HK-2 (cell line): ENCODE measurements at regions not wholly inside any gene's neighbourhood (a gene's known extent, or its start where the extent isn't known, plus 50 kb on each side); places are given as distances from the start of the nearest gene placed in this dataset.

Experiments
- DNase-seq: peaks from one replicate; pipeline ENCODE4 v3.0.0-alpha.2; 2018; ENCODE audit not compliant: unreplicated experiment

DNA sequence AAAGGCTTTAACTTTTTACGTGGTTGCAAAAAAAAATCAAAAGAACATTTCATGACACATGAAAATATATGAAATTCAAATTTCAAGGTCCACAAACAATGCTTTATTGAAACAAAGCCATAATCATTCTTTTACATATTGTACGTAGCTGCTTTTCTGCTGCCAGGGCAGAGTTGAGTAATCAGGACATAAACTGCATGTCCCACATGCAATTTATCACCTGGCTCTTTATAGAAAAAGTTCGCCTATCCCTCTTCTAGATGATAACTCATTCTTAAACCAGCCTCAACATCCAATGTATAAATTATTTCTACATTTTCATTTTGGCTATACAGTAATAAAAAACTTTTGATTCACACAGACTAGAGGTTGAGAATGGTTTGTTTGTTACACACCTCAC is 154.9 kb downstream of the AXIN2 start:
- no peak for DNase-seq

- no peak for DNase-seq
Observed at GRCh38 chr17:65405563-65405962, 155.9 kb downstream of the AXIN2 start.

- DNase-seq = no peak
Observed at GRCh38 chr17:65404761-65405160, 156.7 kb downstream of the AXIN2 start.

DNA sequence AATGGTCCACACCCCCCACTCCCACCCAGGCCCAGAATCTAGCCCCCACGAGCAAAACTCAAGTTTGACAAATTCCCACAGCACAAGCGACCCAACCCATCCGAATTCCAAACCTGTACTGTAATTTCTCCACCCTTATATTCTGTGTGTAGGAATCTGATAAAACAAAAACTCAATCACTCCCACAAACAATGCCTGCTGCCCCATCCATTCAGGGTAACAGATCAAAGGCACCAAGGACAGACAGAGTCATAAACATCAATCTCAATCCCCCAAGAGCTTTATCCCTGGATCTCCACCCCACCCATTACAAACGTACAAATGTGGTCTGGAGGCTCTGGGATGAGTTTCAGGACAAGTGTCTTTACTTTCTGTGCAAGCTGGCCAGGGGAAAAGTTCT is 157.8 kb downstream of the AXIN2 start:
- no peak for DNase-seq

DNA sequence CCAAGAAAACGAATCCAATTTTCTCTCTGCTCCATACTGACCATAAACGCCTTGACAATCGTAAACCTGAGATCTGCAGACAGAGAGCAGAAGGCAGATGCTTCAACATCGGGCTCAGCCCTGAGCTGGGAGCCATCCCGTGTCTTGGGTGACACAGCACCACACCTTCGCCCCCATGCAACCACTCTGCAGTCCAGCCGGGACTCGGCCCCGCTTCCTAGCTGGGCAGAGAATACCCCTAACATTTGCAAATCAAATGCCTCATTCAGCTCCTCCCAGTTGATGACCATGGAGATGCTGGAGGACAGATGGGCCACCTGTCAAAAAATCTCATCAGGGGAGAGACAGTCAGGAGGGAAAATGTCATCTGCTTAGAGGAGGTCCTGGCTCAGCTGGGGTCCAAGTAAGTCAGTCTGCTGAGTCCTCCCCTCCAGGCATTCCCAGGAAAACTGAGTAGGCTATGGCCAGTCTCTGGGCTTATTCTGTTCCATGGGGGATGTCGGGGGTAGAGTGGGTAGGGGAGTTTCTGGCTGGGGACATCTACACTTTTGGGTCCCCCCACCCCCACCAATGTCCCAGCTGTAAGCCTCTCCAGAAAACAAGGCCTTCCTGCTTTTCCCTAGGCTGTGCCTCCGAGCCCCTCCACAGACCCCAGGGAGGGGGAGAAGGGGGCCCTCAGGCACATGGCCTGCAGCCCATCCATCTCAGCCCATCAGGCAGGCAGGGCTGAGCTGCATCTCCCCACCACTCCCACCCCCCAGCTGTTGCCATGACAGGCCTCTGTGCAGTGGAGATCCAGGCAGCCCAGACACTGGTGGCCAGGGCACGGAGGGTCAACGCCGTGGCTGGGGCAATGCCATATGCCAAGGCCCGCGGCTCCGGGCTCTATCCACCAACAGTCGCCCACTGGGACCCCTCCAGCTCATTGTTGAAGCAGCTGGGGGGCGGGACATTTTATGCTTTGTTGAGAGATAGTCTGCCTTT is 158.6 kb downstream of the AXIN2 start:
- no peak for DNase-seq

GRCh38 chr17:65401561-65401960 is 159.9 kb downstream of the AXIN2 start:
- no peak for DNase-seq

GRCh38 chr17:65400701-65401100 is 160.7 kb downstream of the AXIN2 start:
- DNase-seq = no peak

DNA sequence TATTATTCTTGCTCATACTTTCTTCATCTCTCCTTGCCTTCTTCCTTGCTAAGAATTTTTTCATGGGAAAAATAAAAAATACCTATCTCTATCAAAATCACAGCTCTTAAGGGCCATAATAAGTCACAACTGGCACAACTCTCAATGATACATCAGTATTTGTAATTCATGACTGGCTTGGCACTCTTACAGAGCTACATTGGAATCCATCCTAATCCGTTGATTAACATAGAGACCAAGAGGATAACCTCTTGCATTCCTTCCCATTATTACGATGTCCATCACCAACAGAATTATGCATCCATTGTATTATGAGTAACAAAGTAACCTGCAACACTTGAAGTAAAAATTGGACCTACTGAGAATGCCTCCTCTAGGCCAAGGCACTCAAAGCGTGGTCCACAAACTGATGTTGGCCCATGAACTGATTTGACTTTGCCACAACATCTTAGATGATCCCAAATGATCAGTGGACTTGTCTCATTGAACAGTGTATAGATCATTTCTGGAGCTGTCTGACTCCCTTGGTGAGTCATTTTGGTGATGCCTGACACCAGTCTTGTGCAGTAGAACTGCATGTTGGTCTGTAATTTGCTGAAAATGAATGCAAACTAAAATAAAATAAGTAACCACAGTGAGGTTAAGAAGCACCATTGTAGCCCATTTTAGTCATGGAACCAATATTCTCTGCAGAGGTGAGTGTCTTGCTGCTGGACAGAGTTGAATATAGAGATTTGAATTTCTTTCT is 163.2 kb downstream of the AXIN2 start:
- no peak for DNase-seq

DNA sequence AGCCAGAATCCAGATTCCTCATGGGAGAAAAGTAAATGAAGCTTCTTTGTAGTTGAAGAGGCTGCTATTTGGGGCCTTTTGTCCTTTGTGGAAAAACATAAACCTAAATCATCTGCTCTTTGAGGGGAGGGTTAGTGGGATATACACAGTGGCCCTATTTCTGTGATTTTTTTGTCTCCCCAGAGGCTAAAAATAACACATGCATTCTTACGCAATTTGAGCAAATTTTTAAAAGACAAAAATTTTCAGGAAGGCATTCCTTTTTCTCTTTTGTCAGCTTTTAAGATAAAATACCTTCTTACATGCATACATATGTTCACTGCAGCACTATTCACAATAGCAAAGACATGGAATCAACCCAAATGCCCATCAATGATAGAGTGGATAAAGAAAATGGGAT is 165.5 kb downstream of the AXIN2 start:
- DNase-seq = no peak

GRCh38 chr17:65394811-65395472 is 166.5 kb downstream of the AXIN2 start:
- DNase-seq = no peak

GRCh38 chr17:65393514-65393913 is 167.9 kb downstream of the AXIN2 start:
- no peak for DNase-seq

- DNase-seq = peak; percentile 4
Observed at GRCh38 chr17:65389949-65390348, 171.5 kb downstream of the AXIN2 start.

DNA sequence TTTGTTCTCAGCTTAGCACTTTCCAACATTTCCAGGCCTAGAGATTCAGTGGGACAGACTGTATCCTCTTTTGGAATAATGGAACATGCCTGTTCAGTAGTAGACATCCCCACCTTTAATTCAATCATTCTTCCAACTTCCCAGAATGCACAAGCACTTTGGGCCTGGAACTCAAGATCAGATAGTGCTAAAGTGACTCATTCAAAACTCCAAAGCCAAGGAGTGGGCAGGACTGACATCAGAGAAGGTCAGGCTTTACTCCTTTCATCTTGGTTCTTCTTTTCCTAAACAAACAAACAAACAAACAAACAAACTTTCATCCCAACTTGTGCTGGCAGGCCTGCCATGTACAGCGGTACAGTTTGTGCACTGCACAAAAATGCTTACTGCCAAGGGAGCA is 172.0 kb downstream of the AXIN2 start:
- DNase-seq = no peak

GRCh38 chr17:65388911-65389310 is 172.5 kb downstream of the AXIN2 start:
- DNase-seq = no peak

DNA sequence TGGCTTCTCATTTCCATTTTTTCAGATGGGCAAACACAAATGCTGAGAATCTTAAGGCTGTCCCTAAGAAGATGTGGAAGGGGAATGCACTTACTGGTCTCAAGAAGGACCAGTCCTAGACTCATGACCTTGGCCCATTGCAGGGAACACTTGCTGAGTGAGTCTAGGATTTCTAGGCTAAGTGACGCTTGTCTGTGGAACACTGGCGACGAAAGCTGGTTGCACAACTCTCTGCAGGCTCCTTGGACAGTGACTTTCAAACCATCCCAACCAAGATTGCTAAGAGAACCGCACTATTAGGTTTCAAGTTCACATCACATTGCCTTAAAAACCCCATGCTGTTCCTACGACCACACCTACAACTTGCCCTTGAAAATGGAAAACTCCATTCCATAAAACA is 174.1 kb downstream of the AXIN2 start:
- DNase-seq = no peak

DNA sequence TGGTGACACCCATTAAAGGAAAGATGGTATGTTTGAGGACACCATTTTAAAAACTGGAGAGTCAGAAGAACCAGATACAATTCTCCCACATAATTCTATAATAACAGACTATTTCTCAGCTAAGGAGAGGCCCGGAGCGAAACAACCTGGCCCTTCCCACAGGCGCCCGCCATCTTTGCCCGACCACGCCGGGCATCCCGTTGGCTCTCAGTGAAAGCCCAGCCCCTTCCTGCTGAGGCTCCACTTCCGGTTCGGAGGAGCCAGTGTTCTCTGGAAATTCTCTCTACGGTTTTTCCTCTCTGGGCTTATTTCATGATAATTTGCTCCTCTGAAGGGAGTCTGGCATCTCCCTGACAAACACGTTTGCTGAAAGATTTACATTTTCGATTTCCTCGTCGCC is 175.7 kb downstream of the AXIN2 start:
- DNase-seq = no peak

GRCh38 chr17:65385071-65385470 is 176.4 kb downstream of the AXIN2 start:
- DNase-seq = no peak

DNA sequence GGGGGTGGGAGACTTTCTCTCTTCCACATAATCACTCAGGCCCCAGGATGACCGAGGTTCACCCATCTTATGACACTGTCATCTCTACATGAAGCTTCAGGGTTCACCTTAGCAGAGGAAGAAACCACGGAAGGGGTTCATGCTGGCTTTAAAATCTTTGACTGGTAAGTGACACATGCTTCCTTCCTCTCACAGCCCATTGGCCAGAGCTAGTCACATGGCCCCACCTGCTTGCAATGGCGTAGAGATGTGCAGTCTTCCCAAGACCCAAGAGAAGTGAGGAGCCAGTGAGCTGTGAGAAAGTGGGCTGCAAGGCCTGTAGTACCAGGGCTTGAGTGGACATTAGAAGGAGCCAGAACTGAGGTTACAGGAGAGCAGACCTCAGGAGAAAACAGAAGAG is 180.3 kb downstream of the AXIN2 start:
- DNase-seq = no peak

GRCh38 chr17:65374966-65375365 is 186.5 kb downstream of the AXIN2 start:
- DNase-seq = no peak

GRCh38 chr17:65371702-65372101 is 189.7 kb downstream of the AXIN2 start:
- no peak for DNase-seq

- no peak for DNase-seq
Observed at GRCh38 chr17:65370669-65371131, 190.7 kb downstream of the AXIN2 start.

DNA sequence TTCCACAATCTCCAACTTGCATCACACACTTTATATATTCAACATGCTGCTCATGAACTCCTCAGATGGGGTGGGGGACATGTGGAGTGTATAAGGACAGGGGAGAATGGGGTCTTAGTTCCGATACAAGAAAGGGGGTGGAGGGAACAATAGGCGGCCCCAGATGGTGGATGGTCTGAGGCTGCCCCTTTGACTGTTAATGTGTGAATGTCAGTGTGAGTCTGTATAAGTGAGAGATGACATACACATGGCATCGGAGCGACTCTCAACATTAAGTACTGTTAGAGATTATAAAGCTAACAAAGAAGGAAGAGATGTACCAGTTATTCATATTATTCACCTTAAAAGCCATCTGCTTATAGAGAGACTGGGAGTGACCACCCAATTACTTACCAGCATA is 193.1 kb downstream of the AXIN2 start:
- no peak for DNase-seq
